ENCODE measurements at regions not wholly inside any gene's neighbourhood (a gene's known extent, or its start where the extent isn't known, plus 50 kb on each side); places are given as distances from the start of the nearest gene placed in this dataset.

- Histone ChIP-seq H3K4me1 (ENCODE audit: insufficient read depth) (no peaks in the 10 kb centered on the region), H2AFZ (no peak overlapping the region), H3K4me2 (ENCODE audit: unreplicated experiment) (no peak overlapping the region)
Measured at GRCh38 chr2:150981826-150982225, 279.8 kb downstream of the RBM43 start.

GRCh38 chr2:150978053-150978452 lies 283.6 kb downstream of the RBM43 start:
- H3K27me3 ChIP-seq (replicated peaks; ENCODE audit: insufficient read depth): no peaks in the 10 kb centered on the region
- no peak overlapping the region for H3K4me2 ChIP-seq (ENCODE audit: unreplicated experiment)
- no peaks in the 10 kb centered on the region for H3K36me3 ChIP-seq (ENCODE audit: low read depth)
- H3K9me3 ChIP-seq (ENCODE audit: low read depth): no peaks in the 10 kb centered on the region
- H3K9me2 ChIP-seq (ENCODE audit: insufficient read depth): no peaks in the 10 kb centered on the region
- H3K79me2 ChIP-seq (ENCODE audit: insufficient read depth): no peaks in the 10 kb centered on the region
- no peaks in the 10 kb centered on the region for H3K4me1 ChIP-seq (ENCODE audit: insufficient read depth)
- no peak for TF ChIP-seq EZH2 (IDR thresholded peaks at IDR 0.05; ENCODE audit: insufficient read depth, poor library complexity, severe bottlenecking)
- no peak for TF ChIP-seq EZH2phosphoT487 (IDR thresholded peaks at IDR 0.05; ENCODE audit: insufficient read depth, low read depth)
- H2AFZ ChIP-seq: no peak overlapping the region
- H4K20me1 ChIP-seq (ENCODE audit: insufficient read depth): no peaks in the 10 kb centered on the region
- no peak overlapping the region for H3K9ac ChIP-seq
- no peak overlapping the region for H3K4me3 ChIP-seq
- WGBS, 2 experiments (ENCODE audit: low coverage in 1 of 2, low lambda C conversion rate in 2 of 2, missing lambda C conversion rate in 2 of 2): 80 to 86% methylated on average over 3 of the region's 3 CpGs
- H3K27ac ChIP-seq: no peak overlapping the region
- H3F3A ChIP-seq (ENCODE audit: insufficient read depth): no peaks in the 10 kb centered on the region
- in situ Hi-C loops (cut with MboI): no loop called here
- no peak for DNase-seq

More at GRCh38 chr2:150981826-150982225, 279.8 kb downstream of the RBM43 start:
- in situ Hi-C loops (cut with MboI): no loop called here
- Histone ChIP-seq H3K9me2 (ENCODE audit: insufficient read depth) (no peaks in the 10 kb centered on the region), H3F3A (ENCODE audit: insufficient read depth) (no peaks in the 10 kb centered on the region), H3K27me3 (replicated peaks; ENCODE audit: insufficient read depth) (no peaks in the 10 kb centered on the region), H4K20me1 (ENCODE audit: insufficient read depth) (no peaks in the 10 kb centered on the region), H3K27ac (no peak overlapping the region), H3K9me3 (ENCODE audit: low read depth) (no peaks in the 10 kb centered on the region), H3K9ac (no peak overlapping the region), H3K4me3 (no peak overlapping the region), H3K79me2 (ENCODE audit: insufficient read depth) (no peaks in the 10 kb centered on the region), H3K36me3 (ENCODE audit: low read depth) (no peaks in the 10 kb centered on the region)
- peak; percentile 14 for DNase-seq
- TF ChIP-seq EZH2 (IDR thresholded peaks at IDR 0.05; ENCODE audit: insufficient read depth, poor library complexity, severe bottlenecking): no peak
- TF ChIP-seq EZH2phosphoT487 (IDR thresholded peaks at IDR 0.05; ENCODE audit: insufficient read depth, low read depth): no peak
- 78 to 79% methylated on average over 2 of the region's 2 CpGs for WGBS, 2 experiments (ENCODE audit: low coverage in 1 of 2, low lambda C conversion rate in 2 of 2, missing lambda C conversion rate in 2 of 2)

GRCh38 chr2:150977296-150977695 lies 284.4 kb downstream of the RBM43 start:
- 85 to 91% methylated on average over 4 of the region's 4 CpGs for WGBS, 2 experiments (ENCODE audit: low coverage in 1 of 2, low lambda C conversion rate in 2 of 2, missing lambda C conversion rate in 2 of 2)
- Histone ChIP-seq H3K9me3 (ENCODE audit: low read depth) (no peaks in the 10 kb centered on the region), H3K4me3 (no peak overlapping the region), H3K36me3 (ENCODE audit: low read depth) (no peaks in the 10 kb centered on the region), H3K4me2 (ENCODE audit: unreplicated experiment) (no peak overlapping the region), H3K4me1 (ENCODE audit: insufficient read depth) (no peaks in the 10 kb centered on the region), H2AFZ (no peak overlapping the region), H3F3A (ENCODE audit: insufficient read depth) (no peaks in the 10 kb centered on the region), H3K9ac (no peak overlapping the region), H3K27me3 (replicated peaks; ENCODE audit: insufficient read depth) (no peaks in the 10 kb centered on the region), H4K20me1 (ENCODE audit: insufficient read depth) (no peaks in the 10 kb centered on the region), H3K79me2 (ENCODE audit: insufficient read depth) (no peaks in the 10 kb centered on the region), H3K9me2 (ENCODE audit: insufficient read depth) (no peaks in the 10 kb centered on the region), H3K27ac (no peak overlapping the region)
- TF ChIP-seq EZH2 (IDR thresholded peaks at IDR 0.05; ENCODE audit: insufficient read depth, poor library complexity, severe bottlenecking) (no peak), EZH2phosphoT487 (IDR thresholded peaks at IDR 0.05; ENCODE audit: insufficient read depth, low read depth) (no peak)
- DNase-seq: no peak
- in situ Hi-C loops (cut with MboI): no loop called here

GRCh38 chr2:150976604-150977003 lies 285.1 kb downstream of the RBM43 start:
- Histone ChIP-seq H3K9me3 (ENCODE audit: low read depth) (no peaks in the 10 kb centered on the region), H3K9me2 (ENCODE audit: insufficient read depth) (no peaks in the 10 kb centered on the region), H3K9ac (no peak overlapping the region), H2AFZ (no peak overlapping the region), H3K27me3 (replicated peaks; ENCODE audit: insufficient read depth) (no peaks in the 10 kb centered on the region), H3K4me1 (ENCODE audit: insufficient read depth) (no peaks in the 10 kb centered on the region), H4K20me1 (ENCODE audit: insufficient read depth) (no peaks in the 10 kb centered on the region), H3K27ac (no peak overlapping the region), H3K79me2 (ENCODE audit: insufficient read depth) (no peaks in the 10 kb centered on the region), H3F3A (ENCODE audit: insufficient read depth) (no peaks in the 10 kb centered on the region), H3K4me3 (no peak overlapping the region), H3K36me3 (ENCODE audit: low read depth) (no peaks in the 10 kb centered on the region), H3K4me2 (ENCODE audit: unreplicated experiment) (no peak overlapping the region)
- DNase-seq: no peak
- TF ChIP-seq EZH2 (IDR thresholded peaks at IDR 0.05; ENCODE audit: insufficient read depth, poor library complexity, severe bottlenecking) (no peak), EZH2phosphoT487 (IDR thresholded peaks at IDR 0.05; ENCODE audit: insufficient read depth, low read depth) (no peak)
- in situ Hi-C loops (cut with MboI): no loop called here

GRCh38 chr2:150974864-150975263 lies 286.8 kb downstream of the RBM43 start:
- no peaks in the 10 kb centered on the region for H3K36me3 ChIP-seq (ENCODE audit: low read depth)
- H3K9ac ChIP-seq: no peak overlapping the region
- no peaks in the 10 kb centered on the region for H3K27me3 ChIP-seq (replicated peaks; ENCODE audit: insufficient read depth)
- no peak overlapping the region for H3K4me3 ChIP-seq
- no peaks in the 10 kb centered on the region for H3F3A ChIP-seq (ENCODE audit: insufficient read depth)
- H3K9me2 ChIP-seq (ENCODE audit: insufficient read depth): no peaks in the 10 kb centered on the region
- no peaks in the 10 kb centered on the region for H3K9me3 ChIP-seq (ENCODE audit: low read depth)
- no peak for DNase-seq
- no peak overlapping the region for H3K4me2 ChIP-seq (ENCODE audit: unreplicated experiment)
- in situ Hi-C loops (cut with MboI): no loop called here
- TF ChIP-seq EZH2 (IDR thresholded peaks at IDR 0.05; ENCODE audit: insufficient read depth, poor library complexity, severe bottlenecking) (no peak), EZH2phosphoT487 (IDR thresholded peaks at IDR 0.05; ENCODE audit: insufficient read depth, low read depth) (no peak)
- no peaks in the 10 kb centered on the region for H4K20me1 ChIP-seq (ENCODE audit: insufficient read depth)
- H3K4me1 ChIP-seq (ENCODE audit: insufficient read depth): no peaks in the 10 kb centered on the region
- no peak overlapping the region for H3K27ac ChIP-seq
- no peak overlapping the region for H2AFZ ChIP-seq
- H3K79me2 ChIP-seq (ENCODE audit: insufficient read depth): no peaks in the 10 kb centered on the region
